ENCODE measurements at regions not wholly inside any gene's neighbourhood (a gene's known extent, or its start where the extent isn't known, plus 50 kb on each side); places are given as distances from the start of the nearest gene placed in this dataset.
"Not testable (repeated sequence)": the region's sequence is repeated elsewhere in the genome, so short reads cannot be mapped to it uniquely, and the experiment has no call there.

- no peak for DNase-seq (ENCODE audit: low spot score)
Measured at GRCh38 chr7:121744877-121745276, 128.1 kb upstream of the PTPRZ1 start.

- DNase-seq (ENCODE audit: low spot score) = no peak
Measured at GRCh38 chr7:121744319-121744718, 128.6 kb upstream of the PTPRZ1 start.

GRCh38 chr7:121741896-121742295 is 131.1 kb upstream of the PTPRZ1 start:
- DNase-seq (ENCODE audit: low spot score) = no peak

- DNase-seq (ENCODE audit: low spot score) = no peak
Measured at GRCh38 chr7:121739465-121739864, 133.5 kb upstream of the PTPRZ1 start.

- DNase-seq (ENCODE audit: low spot score) = no peak
Measured at GRCh38 chr7:121730869-121731268, 142.1 kb upstream of the PTPRZ1 start.

- DNase-seq (ENCODE audit: low spot score) = no peak
Measured at GRCh38 chr7:121714559-121715303, 158.2 kb upstream of the PTPRZ1 start.

- not testable (repeated sequence) for DNase-seq (ENCODE audit: low spot score)
Measured at GRCh38 chr7:121712961-121713360, 160.0 kb upstream of the PTPRZ1 start.

GRCh38 chr7:121697731-121698316 is 175.1 kb upstream of the PTPRZ1 start:
- no peak for DNase-seq (ENCODE audit: low spot score)

GRCh38 chr7:121696954-121697353 is 176.0 kb upstream of the PTPRZ1 start:
- DNase-seq (ENCODE audit: low spot score) = no peak

- no peak for DNase-seq (ENCODE audit: low spot score)
Measured at GRCh38 chr7:121689749-121690148, 183.2 kb upstream of the PTPRZ1 start.

- no peak for DNase-seq (ENCODE audit: low spot score)
Measured at GRCh38 chr7:121681700-121682099, 191.3 kb upstream of the PTPRZ1 start.

- no peak for DNase-seq (ENCODE audit: low spot score)
Measured at GRCh38 chr7:121676168-121676567, 196.8 kb upstream of the PTPRZ1 start.

- DNase-seq (ENCODE audit: low spot score) = not testable (repeated sequence)
Measured at GRCh38 chr7:121674455-121674854, 198.5 kb upstream of the PTPRZ1 start.

GRCh38 chr7:121669144-121669543 is 203.8 kb upstream of the PTPRZ1 start:
- DNase-seq (ENCODE audit: low spot score) = no peak

GRCh38 chr7:121666306-121666705 is 206.7 kb upstream of the PTPRZ1 start:
- no peak for DNase-seq (ENCODE audit: low spot score)

- no peak for DNase-seq (ENCODE audit: low spot score)
Measured at GRCh38 chr7:121643320-121643719, 229.6 kb upstream of the PTPRZ1 start.

- no peak for DNase-seq (ENCODE audit: low spot score)
Measured at GRCh38 chr7:121639705-121640104, 233.3 kb upstream of the PTPRZ1 start.

GRCh38 chr7:121638286-121638685 is 234.7 kb upstream of the PTPRZ1 start:
- no peak for DNase-seq (ENCODE audit: low spot score)

GRCh38 chr7:121634356-121634755 is 238.2 kb upstream of the FAM3C start:
- DNase-seq (ENCODE audit: low spot score) = no peak

GRCh38 chr7:121633186-121633585 is 237.1 kb upstream of the FAM3C start:
- DNase-seq (ENCODE audit: low spot score) = no peak

- DNase-seq (ENCODE audit: low spot score) = no peak
Measured at GRCh38 chr7:121624958-121625357, 228.8 kb upstream of the FAM3C start.

GRCh38 chr7:121623130-121623872 is 227.2 kb upstream of the FAM3C start:
- no peak for DNase-seq (ENCODE audit: low spot score)

GRCh38 chr7:121621937-121622336 is 225.8 kb upstream of the FAM3C start:
- DNase-seq (ENCODE audit: low spot score) = no peak
